ENCODE measurements at regions not wholly inside any gene's neighbourhood (a gene's known extent, or its start where the extent isn't known, plus 50 kb on each side); places are given as distances from the start of the nearest gene placed in this dataset.

DNA sequence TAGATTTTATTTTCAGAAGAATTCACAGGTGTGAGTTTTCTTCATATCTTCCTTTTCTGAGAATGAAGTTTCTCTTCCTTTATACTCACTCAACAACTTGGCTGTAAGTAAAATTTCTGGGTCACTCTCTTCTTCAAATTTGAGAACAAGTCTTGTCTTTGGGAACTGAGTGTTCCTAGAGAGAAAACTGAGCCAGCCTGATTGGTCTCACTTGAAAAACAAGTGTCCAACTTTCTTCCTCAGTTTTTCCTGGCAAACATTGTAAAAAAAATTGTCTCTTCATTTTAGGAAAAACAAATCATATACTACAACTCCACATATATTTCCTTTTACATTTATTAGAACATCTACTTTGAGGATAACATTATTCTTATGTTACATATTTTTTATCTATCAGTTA lies 156.1 kb upstream of the GHR start:
- TF ChIP-seq CTCF (IDR thresholded peaks at IDR 0.05): no peak
- no peak for TF ChIP-seq POLR2A (IDR thresholded peaks at IDR 0.05)

All from uterus (tissue), 2 donors.